T-helper 17 cell (primary cell): ENCODE measurements at regions not wholly inside any gene's neighbourhood (a gene's known extent, or its start where the extent isn't known, plus 50 kb on each side); places are given as distances from the start of the nearest gene placed in this dataset.
"Not testable (repeated sequence)": the region's sequence is repeated elsewhere in the genome, so short reads cannot be mapped to it uniquely, and the experiment has no call there.

Experiments
- ATAC-seq: fragments of 150-1000 bp; cut with Tn5 transposase; 2 replicates; pipeline ENCODE4 v1.10.0; 2021; ENCODE audit warnings: mild to moderate bottlenecking, moderate library complexity
- DNase-seq, 3 donors: peaks; one replicate each; pipeline versions ENCODE4 v3.0.0 to v3.0.0-alpha.2; 2020 to 2021
- H3K9me3 ChIP-seq: one replicate; pipeline ENCODE4 v1.7.0; 2013; ENCODE audit warnings: low read length, mild to moderate bottlenecking; ENCODE audit not compliant: control insufficient read depth, poor library complexity, severe bottlenecking
- H3K27ac Mint-ChIP-seq: one replicate; pipeline ENCODE4 v1.8.0; 2022; ENCODE audit warnings: mild to moderate bottlenecking, moderate library complexity, mixed read lengths
- H3K27me3 Mint-ChIP-seq: one replicate; pipeline ENCODE4 v1.8.0; 2022; ENCODE audit warnings: mixed read lengths
- H3K36me3 Mint-ChIP-seq: one replicate; pipeline ENCODE4 v1.8.0; 2022; ENCODE audit warnings: low read depth, mixed read lengths
- H3K4me1 Mint-ChIP-seq: one replicate; pipeline ENCODE4 v1.8.0; 2022; ENCODE audit warnings: mild to moderate bottlenecking, mixed read lengths
- H3K4me3 Mint-ChIP-seq: one replicate; pipeline ENCODE4 v1.8.0; 2022; ENCODE audit warnings: mild to moderate bottlenecking, moderate library complexity, mixed read lengths

GRCh38 chr10:36026656-36027390, 384.7 kb upstream of the FZD8 start:
- Mint-ChIP-seq H3K27me3 (no peaks in the 10 kb centered on the region), H3K4me1 (no peaks in the 10 kb centered on the region), H3K27ac (no peak overlapping the region), H3K4me3 (no peak overlapping the region), H3K36me3 (no peaks in the 10 kb centered on the region)
- no peaks in the 10 kb centered on the region for H3K9me3 ChIP-seq
- ATAC-seq (no peak), DNase-seq (no peak)

- Mint-ChIP-seq H3K27me3 (no peaks in the 10 kb centered on the region), H3K36me3 (no peaks in the 10 kb centered on the region), H3K4me1 (no peaks in the 10 kb centered on the region), H3K27ac (no peak overlapping the region), H3K4me3 (no peak overlapping the region)
- no peak for DNase-seq
- no peaks in the 10 kb centered on the region for H3K9me3 ChIP-seq
- no peak for ATAC-seq
Observed at GRCh38 chr10:36026081-36026480, 384.0 kb upstream of the FZD8 start.

DNA sequence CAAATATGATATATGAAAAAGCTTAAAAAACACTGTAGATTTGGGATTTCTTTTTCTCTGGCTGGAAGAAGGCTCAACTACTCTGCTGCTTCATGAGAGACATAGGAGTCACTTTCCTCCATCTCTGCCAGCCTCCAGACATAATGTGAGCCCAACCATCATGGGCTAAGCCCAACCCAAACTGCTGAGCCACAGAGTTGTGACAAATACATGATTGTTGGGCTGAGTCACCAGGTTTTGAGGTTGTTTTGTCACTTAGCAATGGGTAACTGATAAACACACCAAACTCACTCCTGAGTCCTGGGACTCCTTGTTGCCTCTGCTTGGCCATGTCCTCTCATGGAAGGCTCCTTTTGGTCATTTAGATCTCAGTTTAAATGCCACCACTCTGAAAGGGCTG, 381.8 kb upstream of the FZD8 start:
- Mint-ChIP-seq H3K27me3 (no peaks in the 10 kb centered on the region), H3K36me3 (no peaks in the 10 kb centered on the region), H3K27ac (no peak overlapping the region), H3K4me3 (no peak overlapping the region), H3K4me1 (no peaks in the 10 kb centered on the region)
- no peaks in the 10 kb centered on the region for H3K9me3 ChIP-seq
- ATAC-seq = no peak
- no peak for DNase-seq

- ATAC-seq (no peak), DNase-seq (no peak)
- Mint-ChIP-seq H3K27me3 (no peaks in the 10 kb centered on the region), H3K4me3 (no peak overlapping the region), H3K36me3 (no peaks in the 10 kb centered on the region), H3K4me1 (no peaks in the 10 kb centered on the region), H3K27ac (no peak overlapping the region)
- no peaks in the 10 kb centered on the region for H3K9me3 ChIP-seq
Observed at GRCh38 chr10:36021096-36021495, 379.0 kb upstream of the FZD8 start.

GRCh38 chr10:36019749-36020148, 377.7 kb upstream of the FZD8 start:
- H3K9me3 ChIP-seq = no peaks in the 10 kb centered on the region
- Mint-ChIP-seq H3K4me1 (no peaks in the 10 kb centered on the region), H3K4me3 (no peak overlapping the region), H3K36me3 (no peaks in the 10 kb centered on the region), H3K27ac (no peak overlapping the region), H3K27me3 (no peaks in the 10 kb centered on the region)
- DNase-seq = no peak
- no peak for ATAC-seq

GRCh38 chr10:36018996-36019395, 376.9 kb upstream of the FZD8 start:
- H3K4me1 Mint-ChIP-seq = no peaks in the 10 kb centered on the region

GRCh38 chr10:36017137-36017536, 375.0 kb upstream of the FZD8 start:
- Mint-ChIP-seq H3K27me3 (no peaks in the 10 kb centered on the region), H3K27ac (no peak overlapping the region), H3K4me3 (no peak overlapping the region), H3K36me3 (no peaks in the 10 kb centered on the region), H3K4me1 (no peaks in the 10 kb centered on the region)
- no peak for ATAC-seq
- H3K9me3 ChIP-seq = no peaks in the 10 kb centered on the region
- DNase-seq = no peak

More at GRCh38 chr10:36018996-36019395, 376.9 kb upstream of the FZD8 start:
- ATAC-seq (no peak), DNase-seq (no peak)
- Mint-ChIP-seq H3K4me3 (no peak overlapping the region), H3K27ac (no peak overlapping the region), H3K27me3 (no peaks in the 10 kb centered on the region), H3K36me3 (no peaks in the 10 kb centered on the region)
- H3K9me3 ChIP-seq = no peaks in the 10 kb centered on the region

DNA sequence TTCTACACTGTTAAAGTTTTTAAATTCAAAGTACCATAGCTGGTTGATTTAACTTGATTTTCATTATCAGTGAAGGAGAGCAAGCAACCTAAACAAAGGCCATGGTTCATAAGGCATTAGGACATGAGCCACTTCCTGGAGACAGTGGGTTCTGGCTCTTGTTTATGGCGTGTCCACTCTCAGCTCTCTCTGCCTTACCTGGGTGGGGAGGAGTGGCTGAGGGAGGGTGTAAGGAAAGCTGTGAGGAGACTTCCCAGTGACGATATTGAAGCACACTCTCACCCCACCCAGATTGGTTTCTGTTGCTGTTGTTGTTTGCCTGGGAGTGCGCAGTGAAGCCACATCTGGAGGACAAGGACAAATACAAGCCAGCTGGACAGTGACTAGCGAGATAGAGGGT, 365.3 kb upstream of the FZD8 start:
- Mint-ChIP-seq H3K27me3 (no peaks in the 10 kb centered on the region), H3K36me3 (no peaks in the 10 kb centered on the region), H3K4me3 (no peak overlapping the region), H3K27ac (no peak overlapping the region), H3K4me1 (no peaks in the 10 kb centered on the region)
- ATAC-seq (no peak), DNase-seq (no peak)
- H3K9me3 ChIP-seq = no peaks in the 10 kb centered on the region

DNA sequence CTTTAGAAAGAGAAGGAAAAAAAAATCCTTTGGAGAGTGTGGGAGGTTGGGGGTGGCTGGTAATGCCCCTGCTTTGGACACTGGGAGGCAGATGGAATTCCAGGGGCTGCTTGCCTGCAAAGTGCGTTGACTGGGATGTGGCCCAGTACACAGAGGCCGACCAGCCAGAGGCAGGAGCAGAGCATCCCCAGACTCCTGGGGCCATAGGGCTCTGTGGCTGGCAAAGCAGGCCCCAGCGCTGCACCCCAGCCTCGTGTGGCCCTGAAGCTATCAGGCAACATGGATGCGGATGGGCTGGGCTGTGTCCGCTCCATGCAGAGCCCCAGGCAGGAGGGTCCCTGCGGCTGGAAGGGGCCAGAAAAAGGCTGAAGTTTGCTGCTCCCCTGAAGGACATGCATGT, 361.6 kb upstream of the FZD8 start:
- DNase-seq = no peak
- no peak for ATAC-seq
- Mint-ChIP-seq H3K36me3 (no peaks in the 10 kb centered on the region), H3K27ac (no peak overlapping the region), H3K4me3 (no peak overlapping the region), H3K4me1 (no peaks in the 10 kb centered on the region), H3K27me3 (no peaks in the 10 kb centered on the region)
- H3K9me3 ChIP-seq = no peaks in the 10 kb centered on the region

GRCh38 chr10:36003031-36003600, 361.0 kb upstream of the FZD8 start:
- H3K27ac Mint-ChIP-seq = no peak overlapping the region
- no peaks in the 10 kb centered on the region for H3K4me1 Mint-ChIP-seq
- H3K36me3 Mint-ChIP-seq = no peaks in the 10 kb centered on the region

GRCh38 chr10:36002445-36002844, 360.3 kb upstream of the FZD8 start:
- no peaks in the 10 kb centered on the region for H3K9me3 ChIP-seq
- Mint-ChIP-seq H3K4me1 (no peaks in the 10 kb centered on the region), H3K36me3 (no peaks in the 10 kb centered on the region), H3K27ac (no peak overlapping the region), H3K27me3 (no peaks in the 10 kb centered on the region), H3K4me3 (no peak overlapping the region)
- ATAC-seq (no peak), DNase-seq (no peak)

More at GRCh38 chr10:36003031-36003600, 361.0 kb upstream of the FZD8 start:
- Mint-ChIP-seq H3K4me3 (no peak overlapping the region), H3K27me3 (no peaks in the 10 kb centered on the region)
- ATAC-seq (no peak), DNase-seq (no peak)
- H3K9me3 ChIP-seq = no peaks in the 10 kb centered on the region

GRCh38 chr10:36000754-36001153, 358.7 kb upstream of the FZD8 start:
- H3K9me3 ChIP-seq, DNase-seq, ATAC-seq, H3K4me1 Mint-ChIP-seq, H3K27ac Mint-ChIP-seq, H3K27me3 Mint-ChIP-seq, H3K4me3 Mint-ChIP-seq, H3K36me3 Mint-ChIP-seq: not testable (repeated sequence)

DNA sequence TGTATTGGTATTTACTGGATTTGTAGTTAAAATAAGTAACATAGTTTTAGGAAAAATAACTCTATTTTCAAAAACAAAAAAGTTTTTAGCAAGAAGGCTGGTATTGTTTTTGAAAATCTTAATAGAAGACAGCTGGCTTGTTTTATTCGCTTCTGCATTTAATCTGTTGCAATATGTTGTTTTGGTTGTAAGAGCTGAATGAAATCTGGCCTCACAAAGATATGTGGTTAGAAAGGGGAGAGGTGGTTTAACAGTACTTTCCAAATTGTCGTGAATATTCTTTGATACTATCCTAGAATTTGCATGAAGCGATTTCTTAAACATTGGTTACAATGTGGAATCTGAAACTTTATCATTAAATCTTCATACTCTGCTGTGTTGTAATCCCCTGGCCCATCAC, 355.9 kb upstream of the FZD8 start:
- ATAC-seq (no peak), DNase-seq (no peak)
- H3K9me3 ChIP-seq = no peaks in the 10 kb centered on the region
- Mint-ChIP-seq H3K4me3 (no peak overlapping the region), H3K27ac (no peak overlapping the region), H3K27me3 (no peaks in the 10 kb centered on the region), H3K36me3 (no peaks in the 10 kb centered on the region), H3K4me1 (no peaks in the 10 kb centered on the region)

DNA sequence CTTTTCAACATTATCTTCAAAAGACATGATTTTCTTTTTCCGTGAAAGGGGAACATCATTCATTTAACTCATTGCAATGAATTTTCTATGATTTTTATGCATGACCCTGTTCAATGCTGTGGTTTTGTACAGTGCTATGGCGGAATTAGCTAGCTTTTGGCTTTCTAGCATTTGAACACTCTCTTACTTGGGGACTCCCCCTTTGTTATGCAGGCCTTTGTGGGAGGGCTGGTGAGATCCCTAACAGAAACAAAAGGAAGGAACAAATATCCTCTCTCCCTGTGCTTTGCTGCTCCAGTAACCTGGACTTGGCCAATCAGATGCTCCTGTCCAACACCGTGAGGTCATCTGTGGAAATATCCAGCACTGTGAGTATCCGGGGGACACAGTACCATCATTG, 353.4 kb upstream of the FZD8 start:
- Mint-ChIP-seq H3K36me3 (no peaks in the 10 kb centered on the region), H3K27me3 (no peaks in the 10 kb centered on the region), H3K27ac (no peak overlapping the region)

More for the DNA sequence above, 353.4 kb upstream of the FZD8 start:
- no peaks in the 10 kb centered on the region for H3K9me3 ChIP-seq
- H3K4me3 Mint-ChIP-seq = no peak overlapping the region
- no peaks in the 10 kb centered on the region for H3K4me1 Mint-ChIP-seq
- DNase-seq (no peak), ATAC-seq (no peak)
